Karpas-422 (cell line): ENCODE measurements at regions not wholly inside any gene's neighbourhood (a gene's known extent, or its start where the extent isn't known, plus 50 kb on each side); places are given as distances from the start of the nearest gene placed in this dataset.

Experiments used
- DNase-seq: peaks from one replicate; pipeline ENCODE4 v3.0.0-alpha.2; 2015
- H2AFZ ChIP-seq: fragments of 200-600 bp; sonication (generic); 2 replicates; pipeline ENCODE4 v1.6.1; 2014; ENCODE audit warnings: antibody characterized with exemption, low read length, mixed read lengths
- H3K27ac ChIP-seq: fragments of 200-600 bp; sonication (generic); 2 replicates; pipeline ENCODE4 v1.5.1; 2014; ENCODE audit warnings: mild to moderate bottlenecking, low read length, moderate library complexity
- H3K27me3 ChIP-seq: fragments of 200-600 bp; sonication (generic); 2 replicates; pipeline ENCODE4 v1.6.1; 2014; ENCODE audit warnings: low read length, mixed read lengths
- H3K36me3 ChIP-seq: fragments of 200-600 bp; sonication (generic); 2 replicates; pipeline ENCODE4 v1.6.1; 2014; ENCODE audit warnings: low read length, mixed read lengths; ENCODE audit not compliant: insufficient read depth
- H3K4me1 ChIP-seq: fragments of 200-600 bp; sonication (generic); 2 replicates; pipeline ENCODE4 v1.6.1; 2014; ENCODE audit warnings: mild to moderate bottlenecking, low read length, mixed read lengths
- H3K4me2 ChIP-seq: fragments of 200-600 bp; sonication (generic); 2 replicates; pipeline ENCODE4 v1.6.1; 2014; ENCODE audit warnings: low read length, low read depth, mild to moderate bottlenecking; ENCODE audit not compliant: poor library complexity, severe bottlenecking
- H3K4me3 ChIP-seq: fragments of 200-600 bp; sonication (generic); 2 replicates; pipeline ENCODE4 v1.5.1; 2014; ENCODE audit warnings: mild to moderate bottlenecking, antibody characterized with exemption, low read length, mixed read lengths
- H3K79me2 ChIP-seq: fragments of 200-600 bp; sonication (generic); 2 replicates; pipeline ENCODE4 v1.6.1; 2014; ENCODE audit warnings: mild to moderate bottlenecking, low read length, mixed read lengths
- H3K9ac ChIP-seq: fragments of 200-600 bp; sonication (generic); 2 replicates; pipeline ENCODE4 v1.6.0; 2014; ENCODE audit warnings: low read length
- H3K9me2 ChIP-seq: fragments of 200-600 bp; sonication (generic), shearing (Covaris generic); replicated peaks from 2 replicates; pipeline ENCODE4 v1.6.0; 2014; ENCODE audit warnings: mild to moderate bottlenecking, low read length, moderate library complexity; ENCODE audit not compliant: insufficient read depth
- H3K9me3 ChIP-seq: fragments of 300-700, 200-600 bp; sonication (generic); 2 replicates; pipeline ENCODE4 v1.6.1; 2014; ENCODE audit warnings: low read length, mixed read lengths
- H4K20me1 ChIP-seq: fragments of 200-600 bp; sonication (generic); 2 replicates; pipeline ENCODE4 v1.6.1; 2014; ENCODE audit warnings: mild to moderate bottlenecking, antibody characterized with exemption, low read length, low read depth; ENCODE audit not compliant: insufficient read depth

DNA sequence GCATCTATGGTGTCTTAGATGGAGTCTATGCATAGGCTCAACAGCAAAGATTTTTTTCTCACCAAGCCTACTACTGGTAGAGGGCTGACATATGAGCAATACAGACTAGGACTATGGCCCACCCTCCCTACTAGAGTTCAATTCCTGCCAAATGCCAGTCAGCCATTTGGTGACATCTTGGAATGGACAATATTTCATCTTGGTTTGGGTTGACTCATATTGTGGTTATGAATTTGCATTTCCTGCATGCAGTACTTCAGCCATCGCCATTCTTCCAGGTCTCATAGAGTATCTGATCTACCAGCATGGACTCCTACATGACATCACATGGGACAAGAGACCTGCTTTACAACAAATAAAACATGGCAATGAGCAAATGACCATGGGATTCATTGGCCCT lies 778.1 kb upstream of the SOX9 start:
- DNase-seq: no peak
- no peak overlapping the region for H3K9ac ChIP-seq
- H3K36me3 ChIP-seq: no peaks in the 10 kb centered on the region
- no peaks in the 10 kb centered on the region for H3K79me2 ChIP-seq
- H4K20me1 ChIP-seq: no peaks in the 10 kb centered on the region
- H3K9me3 ChIP-seq: no peaks in the 10 kb centered on the region
- H2AFZ ChIP-seq: no peak overlapping the region
- H3K4me1 ChIP-seq: no peaks in the 10 kb centered on the region; the same call in 1 of the 2 replicates
- H3K27ac ChIP-seq: no peak overlapping the region
- H3K9me2 ChIP-seq: no peaks in the 10 kb centered on the region
- no peak overlapping the region for H3K4me2 ChIP-seq
- no peaks in the 10 kb centered on the region for H3K27me3 ChIP-seq
- H3K4me3 ChIP-seq: no peak overlapping the region

DNA sequence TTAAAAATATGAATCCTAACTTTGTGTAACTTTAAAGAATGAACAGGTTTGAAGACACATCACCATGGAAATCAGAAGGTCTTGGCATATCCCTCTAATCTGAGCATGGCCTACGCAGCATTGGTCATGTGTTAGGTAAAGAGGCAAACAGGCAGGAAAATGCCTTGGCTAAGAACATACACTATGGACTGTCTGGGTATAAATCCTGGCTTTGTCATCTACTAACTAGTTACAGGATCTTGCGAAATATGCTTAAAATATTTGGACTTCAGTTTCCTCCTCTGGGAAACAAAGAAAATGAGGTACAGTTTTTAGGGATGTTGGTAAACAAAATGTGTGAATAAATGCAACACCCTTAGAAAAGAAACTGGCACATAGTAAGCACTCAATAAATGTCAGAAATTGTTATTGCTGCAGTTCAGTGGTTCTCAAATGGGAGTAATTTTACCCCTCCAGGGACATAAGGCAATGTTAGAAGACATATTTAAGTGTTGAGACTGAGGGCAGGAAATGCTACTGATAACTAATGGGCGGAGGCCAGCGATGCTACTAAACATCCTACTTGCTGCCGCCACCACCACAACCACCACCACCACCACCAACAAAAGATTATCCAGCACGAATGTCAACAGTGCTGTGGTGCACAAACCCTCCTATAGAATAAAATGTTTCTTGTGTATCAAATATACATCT lies 770.8 kb upstream of the SOX9 start:
- Histone ChIP-seq H3K4me3 (no peak overlapping the region), H4K20me1 (no peaks in the 10 kb centered on the region), H3K27ac (no peak overlapping the region), H2AFZ (no peak overlapping the region), H3K79me2 (no peaks in the 10 kb centered on the region), H3K4me1 (no peaks in the 10 kb centered on the region), H3K36me3 (no peaks in the 10 kb centered on the region), H3K9ac (no peak overlapping the region), H3K9me3 (no peaks in the 10 kb centered on the region), H3K27me3 (no peaks in the 10 kb centered on the region), H3K4me2 (no peak overlapping the region), H3K9me2 (no peaks in the 10 kb centered on the region)
- DNase-seq: no peak

DNA sequence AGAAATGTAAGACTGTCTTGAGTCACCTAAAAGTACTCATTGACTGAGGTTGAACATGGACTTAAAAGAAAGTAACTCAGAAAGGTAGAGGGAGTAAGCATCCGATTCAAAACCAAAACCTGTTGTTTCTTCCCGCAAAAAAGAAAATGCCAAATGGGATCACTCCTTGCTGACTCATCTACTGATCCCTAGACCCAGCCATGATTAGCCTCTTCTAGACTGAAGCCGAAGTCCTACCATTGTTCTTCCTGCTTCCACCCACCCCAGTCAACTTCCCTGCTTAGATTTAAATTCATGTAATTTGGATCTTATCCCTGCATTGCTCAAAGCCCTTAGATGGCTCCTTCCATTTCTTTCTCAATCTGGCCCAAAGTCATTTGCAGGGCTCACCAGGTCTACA lies 760.5 kb upstream of the SOX9 start:
- Histone ChIP-seq H3K4me1 (no peaks in the 10 kb centered on the region), H3K4me2 (no peak overlapping the region), H3K79me2 (no peaks in the 10 kb centered on the region), H3K9ac (no peak overlapping the region), H4K20me1 (no peaks in the 10 kb centered on the region), H3K9me3 (no peaks in the 10 kb centered on the region), H3K4me3 (no peak overlapping the region), H3K36me3 (no peaks in the 10 kb centered on the region), H3K27ac (no peak overlapping the region), H3K9me2 (no peaks in the 10 kb centered on the region), H2AFZ (no peak overlapping the region), H3K27me3 (no peaks in the 10 kb centered on the region)
- DNase-seq: no peak

DNA sequence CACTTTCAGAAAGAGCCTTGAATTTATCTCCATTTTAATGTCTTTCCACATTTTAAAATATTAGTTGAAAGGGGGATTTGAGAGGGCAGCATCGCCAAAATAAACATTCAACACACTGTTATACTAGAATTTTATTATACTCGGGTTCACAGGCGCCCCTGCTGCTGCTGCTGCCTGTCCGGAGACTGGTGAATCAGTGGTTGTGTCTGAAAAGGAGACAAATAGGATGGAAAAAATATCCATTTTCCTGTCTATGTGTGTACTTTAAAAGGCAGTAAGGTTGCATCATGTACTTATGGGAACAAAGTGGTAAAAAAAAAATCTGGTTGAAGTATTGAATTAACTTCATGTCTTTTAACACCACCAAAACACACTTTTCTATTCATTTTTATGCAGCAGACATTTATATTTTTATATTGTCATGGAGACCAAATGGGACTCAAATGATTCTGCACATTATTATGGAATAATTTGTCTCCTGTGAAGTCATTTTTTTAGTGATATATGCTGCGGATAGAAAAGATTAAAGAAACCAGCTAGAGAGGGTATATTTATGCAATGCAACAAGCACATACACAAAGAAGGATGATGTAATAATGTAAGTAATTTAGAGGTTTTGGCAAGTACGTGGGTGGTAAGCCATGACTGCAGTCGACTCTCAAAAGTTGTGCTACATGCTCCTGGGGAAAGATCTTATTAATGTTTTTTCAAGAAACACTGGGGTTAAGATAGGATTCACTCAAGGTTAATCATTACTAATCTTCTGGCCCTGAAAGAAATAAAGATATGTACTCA lies 759.0 kb upstream of the SOX9 start:
- H3K4me2 ChIP-seq: no peak overlapping the region
- no peaks in the 10 kb centered on the region for H3K36me3 ChIP-seq
- no peaks in the 10 kb centered on the region for H3K4me1 ChIP-seq
- H4K20me1 ChIP-seq: no peaks in the 10 kb centered on the region
- no peaks in the 10 kb centered on the region for H3K27me3 ChIP-seq
- no peaks in the 10 kb centered on the region for H3K9me2 ChIP-seq
- no peak overlapping the region for H3K4me3 ChIP-seq
- H2AFZ ChIP-seq: no peak overlapping the region
- H3K9ac ChIP-seq: no peak overlapping the region
- H3K27ac ChIP-seq: no peak overlapping the region
- no peaks in the 10 kb centered on the region for H3K79me2 ChIP-seq
- DNase-seq: no peak
- no peaks in the 10 kb centered on the region for H3K9me3 ChIP-seq

DNA sequence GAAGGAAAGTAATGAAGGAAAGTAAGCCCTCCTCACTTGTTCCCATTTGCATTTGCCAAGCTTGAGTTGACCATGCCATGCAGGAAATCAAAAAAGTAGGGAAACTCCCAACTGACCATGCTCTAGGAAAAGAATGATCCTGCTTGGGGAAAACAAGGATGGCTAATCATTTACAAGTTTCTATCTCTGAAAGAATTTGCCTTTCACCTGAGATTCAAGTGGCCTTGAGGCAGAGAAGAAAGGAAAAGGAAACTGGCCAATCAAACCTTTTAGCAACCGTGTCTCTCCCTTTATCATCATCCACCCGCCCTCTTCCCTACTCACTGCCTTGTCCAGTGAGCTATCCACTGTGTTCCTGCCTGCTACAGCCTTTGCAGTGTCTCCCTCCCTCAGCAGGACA lies 757.2 kb upstream of the SOX9 start:
- H2AFZ ChIP-seq: no peak overlapping the region
- H3K27me3 ChIP-seq: no peaks in the 10 kb centered on the region
- H3K4me2 ChIP-seq: no peak overlapping the region
- no peaks in the 10 kb centered on the region for H3K79me2 ChIP-seq
- no peaks in the 10 kb centered on the region for H4K20me1 ChIP-seq
- DNase-seq: no peak
- H3K9me2 ChIP-seq: no peaks in the 10 kb centered on the region
- H3K27ac ChIP-seq: no peak overlapping the region
- no peaks in the 10 kb centered on the region for H3K36me3 ChIP-seq
- no peaks in the 10 kb centered on the region for H3K9me3 ChIP-seq
- no peak overlapping the region for H3K4me3 ChIP-seq
- no peak overlapping the region for H3K9ac ChIP-seq
- H3K4me1 ChIP-seq: no peaks in the 10 kb centered on the region

DNA sequence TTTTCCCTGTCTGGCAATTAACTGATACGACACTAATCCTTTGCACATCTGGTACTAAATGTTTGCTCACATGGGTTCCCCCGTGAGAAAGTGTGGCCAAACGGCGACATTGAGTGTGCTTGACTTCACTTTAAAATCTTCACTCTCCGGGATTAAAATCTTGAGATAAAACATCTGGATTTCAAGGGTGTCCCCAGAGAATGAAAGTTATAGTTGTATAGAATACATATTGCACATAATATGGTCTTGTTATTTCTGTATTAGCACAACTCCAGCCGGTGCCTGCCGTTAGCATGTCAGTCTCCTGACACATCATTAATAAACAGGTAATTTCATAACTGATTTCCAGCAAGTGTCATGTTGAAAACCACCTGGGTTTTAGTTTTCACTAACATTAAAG lies 749.0 kb upstream of the SOX9 start:
- Histone ChIP-seq H3K9me3 (no peaks in the 10 kb centered on the region), H3K27me3 (no peaks in the 10 kb centered on the region), H3K4me1 (no peaks in the 10 kb centered on the region), H3K9ac (no peak overlapping the region), H2AFZ (no peak overlapping the region), H4K20me1 (no peaks in the 10 kb centered on the region), H3K9me2 (no peaks in the 10 kb centered on the region), H3K79me2 (no peaks in the 10 kb centered on the region), H3K4me3 (no peak overlapping the region), H3K27ac (no peak overlapping the region), H3K36me3 (no peaks in the 10 kb centered on the region), H3K4me2 (no peak overlapping the region)
- no peak for DNase-seq

DNA sequence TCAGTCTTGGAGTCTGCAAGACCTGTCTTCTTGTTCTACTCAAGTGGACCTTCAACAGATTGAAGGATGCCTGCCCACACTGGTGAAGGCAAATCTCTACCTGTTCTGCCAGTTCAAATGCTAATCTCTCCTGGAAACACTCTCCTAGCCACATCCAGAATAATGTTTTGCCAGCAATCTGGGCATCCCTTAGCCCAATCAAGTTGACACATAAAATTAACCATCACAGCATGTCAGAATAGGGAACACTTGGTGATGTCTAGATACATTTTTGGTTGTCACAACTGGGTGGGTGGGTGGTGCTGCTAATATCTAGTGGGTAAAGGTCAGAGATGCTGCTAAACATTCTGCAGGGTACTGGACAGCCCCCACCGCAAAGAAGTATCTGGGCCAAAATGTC lies 744.9 kb upstream of the SOX9 start:
- no peak for DNase-seq
- Histone ChIP-seq H3K9ac (no peak overlapping the region), H3K4me2 (no peak overlapping the region), H3K9me3 (no peaks in the 10 kb centered on the region), H2AFZ (no peak overlapping the region), H3K4me3 (no peak overlapping the region), H3K36me3 (no peaks in the 10 kb centered on the region), H3K79me2 (no peaks in the 10 kb centered on the region), H3K27ac (no peak overlapping the region), H4K20me1 (no peaks in the 10 kb centered on the region), H3K27me3 (no peaks in the 10 kb centered on the region), H3K9me2 (no peaks in the 10 kb centered on the region), H3K4me1 (no peaks in the 10 kb centered on the region)

DNA sequence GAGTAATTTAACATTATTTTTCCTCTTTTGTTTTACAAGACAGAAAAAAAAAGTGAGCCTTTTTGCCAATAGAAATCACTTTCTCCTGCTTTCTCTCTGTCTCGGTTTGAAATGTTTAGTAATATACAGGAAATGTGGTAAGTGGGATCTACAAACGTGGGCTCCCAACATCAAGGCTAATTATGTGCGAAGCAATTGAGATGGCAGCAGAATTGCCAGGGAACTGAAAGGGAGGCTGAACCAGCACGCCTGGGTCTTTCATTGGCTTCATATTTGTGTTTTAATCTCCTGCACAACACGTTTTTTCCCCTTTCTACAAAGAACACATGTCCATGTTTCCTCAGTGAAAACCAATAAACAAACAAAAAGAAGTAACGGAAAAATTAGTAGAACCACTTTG lies 743.9 kb upstream of the SOX9 start:
- Histone ChIP-seq H3K79me2 (no peaks in the 10 kb centered on the region), H3K27me3 (no peaks in the 10 kb centered on the region), H3K9ac (no peak overlapping the region), H2AFZ (no peak overlapping the region), H3K4me3 (no peak overlapping the region), H3K4me2 (no peak overlapping the region), H3K9me3 (no peaks in the 10 kb centered on the region), H3K4me1 (no peaks in the 10 kb centered on the region), H3K9me2 (no peaks in the 10 kb centered on the region), H3K27ac (no peak overlapping the region), H3K36me3 (no peaks in the 10 kb centered on the region), H4K20me1 (no peaks in the 10 kb centered on the region)
- DNase-seq: no peak
